RWPE2 (cell line): ENCODE measurements at regions not wholly inside any gene's neighbourhood (a gene's known extent, or its start where the extent isn't known, plus 50 kb on each side); places are given as distances from the start of the nearest gene placed in this dataset.

Source experiments
- ATAC-seq: fragments of 200-7000 bp; cut with Tn5 transposase; 3 replicates; pipeline ENCODE4 v1.9.1; 2021; ENCODE audit warnings: low read depth
- DNase-seq: peaks from one replicate; pipeline ENCODE4 v3.0.0-alpha.2; 2020; ENCODE audit warnings: low spot score
- H3K27ac ChIP-seq: fragments of 450-650 bp; 2 replicates; pipeline ENCODE4 v1.5.1; 2017; ENCODE audit warnings: mild to moderate bottlenecking; ENCODE audit not compliant: poor library complexity, severe bottlenecking
- H3K27me3 ChIP-seq: fragments of 250-450 bp; sonication (Bioruptor Pico); 2 replicates; pipeline ENCODE4 v1.5.1; 2021; ENCODE audit warnings: mild to moderate bottlenecking, moderate library complexity; ENCODE audit not compliant: insufficient read depth, poor library complexity, severe bottlenecking
- H3K36me3 ChIP-seq: fragments of 250-450 bp; sonication (Bioruptor Pico); 2 replicates; pipeline ENCODE4 v1.5.1; 2020; ENCODE audit warnings: low read depth, mild to moderate bottlenecking, moderate library complexity
- H3K4me1 ChIP-seq: fragments of 250-450 bp; sonication (Bioruptor Pico); 2 replicates; pipeline ENCODE4 v1.5.1; 2021; ENCODE audit warnings: mild to moderate bottlenecking, moderate library complexity; ENCODE audit not compliant: insufficient read depth, poor library complexity, severe bottlenecking
- H3K4me3 ChIP-seq: fragments of 250-450 bp; sonication (Bioruptor Pico); 2 replicates; pipeline ENCODE4 v1.5.1; 2021; ENCODE audit warnings: mild to moderate bottlenecking, moderate library complexity; ENCODE audit not compliant: severe bottlenecking
- H3K9me3 ChIP-seq: fragments of 250-450 bp; sonication (Bioruptor Pico); 2 replicates; pipeline ENCODE4 v1.5.1; 2021; ENCODE audit warnings: mild to moderate bottlenecking, moderate library complexity; ENCODE audit not compliant: severe bottlenecking
- CTCF ChIP-seq: fragments of 450-650 bp; IDR thresholded peaks from one replicate; pipeline ENCODE4 v1.5.1; 2017; ENCODE audit warnings: mild to moderate bottlenecking, moderate library complexity; ENCODE audit not compliant: poor library complexity, severe bottlenecking

GRCh38 chr11:96447208-96448110 is 57.6 kb downstream of the JRKL start:
- no peak for TF ChIP-seq CTCF
- H3K36me3 ChIP-seq: no peaks in the 10 kb centered on the region
- H3K4me3 ChIP-seq: no peak overlapping the region
- H3K27me3 ChIP-seq: peaks cover 7% of the 10 kb centered on the region
- ATAC-seq (no peak), DNase-seq (no peak)
- no peak overlapping the region for H3K27ac ChIP-seq
- H3K9me3 ChIP-seq: no peaks in the 10 kb centered on the region
- H3K4me1 ChIP-seq: no peaks in the 10 kb centered on the region

GRCh38 chr11:96448225-96448624 is 58.4 kb downstream of the JRKL start:
- Histone ChIP-seq H3K27ac (no peak overlapping the region), H3K4me3 (no peak overlapping the region), H3K27me3 (peaks cover 9% of the 10 kb centered on the region), H3K36me3 (no peaks in the 10 kb centered on the region), H3K4me1 (no peaks in the 10 kb centered on the region), H3K9me3 (no peaks in the 10 kb centered on the region)
- no peak for ATAC-seq
- DNase-seq: no peak
- TF ChIP-seq CTCF: no peak

- TF ChIP-seq CTCF: no peak
- no peaks in the 10 kb centered on the region for H3K9me3 ChIP-seq
- H3K27me3 ChIP-seq: peaks cover 16% of the 10 kb centered on the region
- no peaks in the 10 kb centered on the region for H3K4me1 ChIP-seq
- no peaks in the 10 kb centered on the region for H3K36me3 ChIP-seq
- H3K27ac ChIP-seq: no peak overlapping the region
- ATAC-seq (no peak), DNase-seq (no peak)
- H3K4me3 ChIP-seq: no peak overlapping the region
Measured at GRCh38 chr11:96456111-96456510, 66.3 kb downstream of the JRKL start.

- H3K4me1 ChIP-seq: peaks cover 3% of the 10 kb centered on the region
- no peak overlapping the region for H3K4me3 ChIP-seq
- DNase-seq (no peak), ATAC-seq (no peak)
- no peak for TF ChIP-seq CTCF
- no peak overlapping the region for H3K27ac ChIP-seq
- H3K27me3 ChIP-seq: peaks cover 5% of the 10 kb centered on the region
- H3K9me3 ChIP-seq: no peaks in the 10 kb centered on the region
- H3K36me3 ChIP-seq: no peaks in the 10 kb centered on the region
Measured at GRCh38 chr11:96459751-96460150, 69.9 kb downstream of the JRKL start.

GRCh38 chr11:96461871-96462270 is 72.1 kb downstream of the JRKL start:
- ATAC-seq: no peak

More at GRCh38 chr11:96461871-96462270, 72.1 kb downstream of the JRKL start:
- Histone ChIP-seq H3K4me1 (peaks cover 3% of the 10 kb centered on the region), H3K36me3 (no peaks in the 10 kb centered on the region), H3K27me3 (peaks cover 4% of the 10 kb centered on the region), H3K27ac (no peak overlapping the region), H3K9me3 (no peaks in the 10 kb centered on the region), H3K4me3 (no peak overlapping the region)
- no peak for TF ChIP-seq CTCF
- no peak for DNase-seq
